Psoas muscle (tissue), 7 donors: ENCODE measurements at regions not wholly inside any gene's neighbourhood (a gene's known extent, or its start where the extent isn't known, plus 50 kb on each side); places are given as distances from the start of the nearest gene placed in this dataset.
A peak's percentile ranks its signal among the peaks of the same experiment; 100 is the strongest.
"Not testable (repeated sequence)": the region's sequence is repeated elsewhere in the genome, so short reads cannot be mapped to it uniquely, and the experiment has no call there.

Experiments used
- ATAC-seq, 4 donors: fragments of 200-7000 bp; cut with Tn5 transposase; one replicate each; pipeline ENCODE4 v1.9.1; 2020; ENCODE audit warnings: moderate library complexity in 3 of 4, mild to moderate bottlenecking in 2 of 4
- DNase-seq, 2 donors: peaks; one replicate each; pipeline ENCODE4 v3.0.0-alpha.2; 2020
- H3K27ac ChIP-seq: fragments of 200-600 bp; one replicate; pipeline ENCODE4 v1.8.0; 2022
- H3K27me3 ChIP-seq, 3 donors: fragments of 200-600 bp in 1 of 3; one replicate each; pipeline versions ENCODE4 v1.6.1 to v1.8.0; 2013 to 2022; ENCODE audit warnings: low read length in 2 of 3, mild to moderate bottlenecking in 2 of 3, moderate library complexity in 1 of 3; ENCODE audit not compliant: insufficient read depth in 3 of 3
- H3K36me3 ChIP-seq, 2 donors: fragments of 200-600 bp in 1 of 2; one replicate each; pipeline versions ENCODE4 v1.6.1 to v1.8.0; 2013 to 2022; ENCODE audit warnings: low read depth in 1 of 2, mild to moderate bottlenecking in 1 of 2, moderate library complexity in 1 of 2; ENCODE audit not compliant: insufficient read depth in 1 of 2
- H3K4me1 ChIP-seq: fragments of 200-600 bp; one replicate; pipeline ENCODE4 v1.8.0; 2022
- H3K4me3 ChIP-seq: fragments of 200-600 bp; one replicate; pipeline ENCODE4 v1.8.0; 2022; ENCODE audit warnings: mild to moderate bottlenecking
- H3K9me3 ChIP-seq: fragments of 200-600 bp; one replicate; pipeline ENCODE4 v1.8.0; 2022
- CTCF ChIP-seq: fragments of 200-600 bp; IDR thresholded peaks from one replicate; pipeline ENCODE4 v1.8.0; 2022; ENCODE audit warnings: antibody characterized with exemption
- WGBS, 3 donors: extraction: QIAGEN DNeasy Blood & Tissue Kit; methylation state at CpG; one replicate each; pipeline versions ENCODE4 v1.1.6 to v1.1.7; 2013; 5-methylcytosine and 5-hydroxymethylcytosine counted together
- intact Hi-C, 2 donors: fragments of 100-400 bp; cut with DNase I; formaldehyde crosslinking; loops; one replicate each; pipeline versions ENCODE4 v1.11.0 to v1.14.2; 2022
- donor health status: healthy with polysubstance abuse.
- donor health status: DM: no; HTN: no; CAD: no; lungs with moderate emphysema.
- donor health status: Bipolar disorder and iron deficiency.
- donor health status: healthy.
- donor health status: DM: yes; HTN: yes; CAD: no.
- donor health status: DM: no; HTN: no; CAD: no.
- donor health status: DM: yes; HTN: yes; CAD: no.

- WGBS, 3 donors: 84 to 90% (median 89%) methylated on average over 5 of the region's 5 CpGs
- no peak for DNase-seq
- H3K4me3 ChIP-seq: no peak overlapping the region
- TF ChIP-seq CTCF: no peak
- H3K9me3 ChIP-seq: no peaks in the 10 kb centered on the region
- no peak overlapping the region for H3K27ac ChIP-seq
- no peaks in the 10 kb centered on the region for H3K27me3 ChIP-seq
- intact Hi-C loops: no loop called here
- no peaks in the 10 kb centered on the region for H3K4me1 ChIP-seq
- no peaks in the 10 kb centered on the region for H3K36me3 ChIP-seq
- no peak for ATAC-seq
Measured at GRCh38 chr4:30056016-30056766, 664.0 kb upstream of the PCDH7 start.

- TF ChIP-seq CTCF: no peak
- H3K36me3 ChIP-seq: no peaks in the 10 kb centered on the region
- no peaks in the 10 kb centered on the region for H3K27me3 ChIP-seq
- H3K4me3 ChIP-seq: no peak overlapping the region
- DNase-seq: no peak
- H3K9me3 ChIP-seq: no peaks in the 10 kb centered on the region
- WGBS, 3 donors: 41 to 46% (median 44%) methylated on average over 1 of the region's 1 CpG
- no peak for ATAC-seq
- H3K4me1 ChIP-seq: no peaks in the 10 kb centered on the region
- H3K27ac ChIP-seq: no peak overlapping the region
- intact Hi-C loops: no loop called here
Measured at GRCh38 chr4:30068234-30068633, 651.9 kb upstream of the PCDH7 start.

GRCh38 chr4:30073011-30073710, 647.0 kb upstream of the PCDH7 start:
- Histone ChIP-seq H3K4me1 (no peaks in the 10 kb centered on the region), H3K9me3 (no peaks in the 10 kb centered on the region), H3K36me3 (no peaks in the 10 kb centered on the region), H3K27ac (no peak overlapping the region), H3K4me3 (no peak overlapping the region), H3K27me3 (no peaks in the 10 kb centered on the region)
- no peak for TF ChIP-seq CTCF
- DNase-seq (no peak), ATAC-seq (no peak)
- intact Hi-C loops: no loop called here
- WGBS, 3 donors: 61 to 72% (median 71%) methylated on average over 3 of the region's 3 CpGs

GRCh38 chr4:30092420-30093128, 627.6 kb upstream of the PCDH7 start:
- H3K27ac ChIP-seq, intact Hi-C loops, H3K36me3 ChIP-seq, ATAC-seq, H3K9me3 ChIP-seq, H3K4me3 ChIP-seq, H3K4me1 ChIP-seq, H3K27me3 ChIP-seq: not testable (repeated sequence)
- WGBS, 3 donors: 96 to 98% (median 96%) methylated on average over 34 to 37 of the region's 37 CpGs
- DNase-seq: peak; percentile 6 to 41

- 84 to 94% (median 88%) methylated on average over 1 of the region's 1 CpG for WGBS, 3 donors
- Histone ChIP-seq H3K27ac (no peak overlapping the region), H3K36me3 (no peaks in the 10 kb centered on the region), H3K4me3 (no peak overlapping the region), H3K9me3 (no peaks in the 10 kb centered on the region), H3K4me1 (no peaks in the 10 kb centered on the region), H3K27me3 (no peaks in the 10 kb centered on the region)
- intact Hi-C loops: no loop called here
- no peak for ATAC-seq
- DNase-seq: no peak
- TF ChIP-seq CTCF: no peak
Measured at GRCh38 chr4:30094887-30095286, 625.3 kb upstream of the PCDH7 start.
